ENCODE measurements at regions not wholly inside any gene's neighbourhood (a gene's known extent, or its start where the extent isn't known, plus 50 kb on each side); places are given as distances from the start of the nearest gene placed in this dataset.

DNA sequence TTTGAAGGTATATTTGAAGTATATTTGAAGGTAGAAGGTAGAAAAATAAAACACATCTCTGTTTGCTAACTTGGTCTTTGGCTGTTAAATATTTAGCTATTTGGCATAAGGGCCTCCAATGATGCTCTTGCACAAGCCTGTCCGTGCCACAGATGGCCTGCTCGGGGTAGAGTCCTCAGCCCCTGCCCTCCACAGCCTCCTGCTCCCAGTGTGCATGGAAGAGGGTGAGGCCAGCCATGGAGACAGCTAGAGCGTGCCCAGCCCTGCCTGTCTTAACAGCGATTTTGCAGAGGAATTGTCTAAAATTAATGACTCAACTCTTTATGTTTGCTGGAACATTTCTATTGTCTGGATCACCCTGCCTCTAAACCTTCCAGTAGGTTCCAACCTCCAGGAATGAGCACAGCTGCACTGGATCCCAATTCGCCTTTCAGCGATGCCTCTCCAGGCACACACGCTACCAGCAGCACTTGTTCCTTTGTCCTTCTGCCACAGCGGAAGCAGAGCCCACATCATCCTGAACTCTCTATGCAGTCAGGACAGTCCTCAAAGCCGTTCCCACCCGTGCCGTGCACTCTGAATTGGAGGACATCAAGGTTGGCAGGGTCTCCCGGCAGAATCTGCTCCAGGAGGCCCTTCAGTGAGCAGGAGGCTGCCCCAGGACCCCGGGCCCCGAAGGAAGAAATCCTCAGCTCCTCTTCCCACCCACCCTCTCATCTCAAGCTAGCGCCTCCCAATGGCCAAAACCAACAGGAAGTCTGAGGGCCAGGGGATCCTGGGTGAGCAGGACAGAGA lies 254.0 kb upstream of the IRX1 start:
- TF ChIP-seq EZH2 (IDR thresholded peaks at IDR 0.05; ENCODE audit: borderline replicate concordance, insufficient read depth, low read depth, low read length, poor library complexity, severe bottlenecking) (no peak), CTCF (IDR thresholded peaks at IDR 0.05) (no peak)
- Histone ChIP-seq H3K9me3 (ENCODE audit: control extremely low read depth in 1 of 3, control insufficient read depth in 2 of 3, insufficient read depth in 1 of 3, low read length in 2 of 3) (peaks cover 0 to 45% (median 0%) of the 10 kb centered on the region in 3 donors), H3K27me3 (replicated peaks in 1 of 4; ENCODE audit: control extremely low read depth in 1 of 4, control insufficient read depth in 3 of 4, insufficient read depth in 4 of 4, low read length in 3 of 4) (no peaks in the 10 kb centered on the region), H3K4me1 (ENCODE audit: control insufficient read depth in 2 of 2, insufficient read depth in 2 of 2, low read length in 2 of 2) (no peaks in the 10 kb centered on the region), H3K4me2 (replicated peaks; ENCODE audit: low read depth, low read length, poor library complexity, severe bottlenecking) (no peak overlapping the region), H3K9ac (ENCODE audit: low read length) (no peak overlapping the region), H3K36me3 (replicated peaks in 1 of 2; ENCODE audit: control extremely low read depth in 1 of 2, control insufficient read depth in 1 of 2, extremely low read depth in 1 of 2, insufficient read depth in 2 of 2, low read length in 1 of 2) (no peaks in the 10 kb centered on the region), H3K79me2 (ENCODE audit: control insufficient read depth, insufficient read depth, low read length) (no peaks in the 10 kb centered on the region), H3K4me3 (ENCODE audit: control extremely low read depth in 1 of 5, extremely low read depth in 1 of 5, insufficient read depth in 1 of 5, low read depth in 2 of 5, low read length in 4 of 5) (no peak overlapping the region), H3K27ac (ENCODE audit: low read length in 2 of 2) (no peak overlapping the region), H4K20me1 (ENCODE audit: control insufficient read depth, insufficient read depth, low read length, poor library complexity, severe bottlenecking) (no peaks in the 10 kb centered on the region), H2AFZ (ENCODE audit: insufficient read depth, low read depth, low read length, poor library complexity, severe bottlenecking) (no peak overlapping the region)
- no peak for ATAC-seq (ENCODE audit: low read depth)
- Mint-ChIP-seq H3K27ac (no peak overlapping the region), H3K4me3 (no peak overlapping the region), H3K4me1 (no peaks in the 10 kb centered on the region), H3K27me3 (no peaks in the 10 kb centered on the region), H3K9me3 (ENCODE audit: insufficient read depth) (no peaks in the 10 kb centered on the region)
- DNase-seq = no peak
- CTCF ChIA-PET = no interaction called here
- POLR2A ChIA-PET = no interaction called here
- intact Hi-C loops (cut with micrococcal nuclease) = no loop called here
- WGBS (ENCODE audit: insufficient coverage) = 89% methylated on average over 10 of the region's 15 CpGs

DNA sequence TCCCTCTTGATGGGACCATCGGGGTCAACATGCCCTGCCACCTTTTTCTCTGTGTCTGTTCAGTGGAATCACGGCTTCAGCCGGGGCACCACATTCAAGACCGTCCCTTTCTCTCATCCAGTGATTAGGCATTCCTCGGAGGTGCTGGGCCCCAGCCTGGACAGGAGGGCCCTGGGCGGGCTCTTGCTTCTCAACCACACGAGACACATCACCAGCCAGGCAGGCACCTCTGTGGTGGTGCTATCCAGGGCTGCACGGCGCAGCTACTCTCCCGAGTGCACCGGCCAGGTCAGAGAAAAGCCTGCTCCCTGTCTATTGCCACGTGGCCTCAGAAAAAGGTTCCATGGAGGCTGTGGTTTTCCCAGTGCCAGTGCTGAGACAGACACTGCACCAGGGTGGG lies 255.2 kb upstream of the IRX1 start:
- no peaks in the 10 kb centered on the region for H3K79me2 ChIP-seq (ENCODE audit: control insufficient read depth, insufficient read depth, low read length)
- ChIA-PET POLR2A (no interaction called here), CTCF (no interaction called here)
- TF ChIP-seq EZH2 (IDR thresholded peaks at IDR 0.05; ENCODE audit: borderline replicate concordance, insufficient read depth, low read depth, low read length, poor library complexity, severe bottlenecking) = no peak
- no peak for TF ChIP-seq CTCF (IDR thresholded peaks at IDR 0.05)
- Mint-ChIP-seq H3K27ac (no peak overlapping the region), H3K4me3 (no peak overlapping the region), H3K9me3 (ENCODE audit: insufficient read depth) (no peaks in the 10 kb centered on the region), H3K27me3 (no peaks in the 10 kb centered on the region), H3K4me1 (no peaks in the 10 kb centered on the region)
- no peak overlapping the region for H3K4me3 ChIP-seq (ENCODE audit: control extremely low read depth in 1 of 5, extremely low read depth in 1 of 5, insufficient read depth in 1 of 5, low read depth in 2 of 5, low read length in 4 of 5)
- no peaks in the 10 kb centered on the region for H3K36me3 ChIP-seq (replicated peaks in 1 of 2; ENCODE audit: control extremely low read depth in 1 of 2, control insufficient read depth in 1 of 2, extremely low read depth in 1 of 2, insufficient read depth in 2 of 2, low read length in 1 of 2)
- ATAC-seq (ENCODE audit: low read depth) (no peak), DNase-seq (no peak)
- intact Hi-C loops (cut with micrococcal nuclease) = no loop called here
- H4K20me1 ChIP-seq (ENCODE audit: control insufficient read depth, insufficient read depth, low read length, poor library complexity, severe bottlenecking) = no peaks in the 10 kb centered on the region
- H3K27ac ChIP-seq (ENCODE audit: low read length in 2 of 2) = no peak overlapping the region
- H3K9ac ChIP-seq (ENCODE audit: low read length) = no peak overlapping the region
- no peaks in the 10 kb centered on the region for H3K27me3 ChIP-seq (replicated peaks in 1 of 4; ENCODE audit: control extremely low read depth in 1 of 4, control insufficient read depth in 3 of 4, insufficient read depth in 4 of 4, low read length in 3 of 4)
- H3K9me3 ChIP-seq (ENCODE audit: control extremely low read depth in 1 of 3, control insufficient read depth in 2 of 3, insufficient read depth in 1 of 3, low read length in 2 of 3) = peaks cover 0 to 51% (median 0%) of the 10 kb centered on the region in 3 donors
- H2AFZ ChIP-seq (ENCODE audit: insufficient read depth, low read depth, low read length, poor library complexity, severe bottlenecking) = no peak overlapping the region
- 86% methylated on average over 12 of the region's 12 CpGs for WGBS (ENCODE audit: insufficient coverage)
- no peak overlapping the region for H3K4me2 ChIP-seq (replicated peaks; ENCODE audit: low read depth, low read length, poor library complexity, severe bottlenecking)
- no peaks in the 10 kb centered on the region for H3K4me1 ChIP-seq (ENCODE audit: control insufficient read depth in 2 of 2, insufficient read depth in 2 of 2, low read length in 2 of 2)
